NCI-H1105 treated with DMSO at 0.1 percent for 48 hours (cell line): ENCODE measurements at regions not wholly inside any gene's neighbourhood (a gene's known extent, or its start where the extent isn't known, plus 50 kb on each side); places are given as distances from the start of the nearest gene placed in this dataset.
"Not testable (repeated sequence)": the region's sequence is repeated elsewhere in the genome, so short reads cannot be mapped to it uniquely, and the experiment has no call there.

ENCODE experiments used
- DNase-seq: peaks from one replicate; lab custom pipeline; 2025; lab: John Stamatoyannopoulos, UW

- DNase-seq, result not testable (repeated sequence)
Observed at GRCh38 chr10:62928763-62929162, 112.6 kb upstream of the EGR2 start.

- DNase-seq, result no peak
Observed at GRCh38 chr10:62926407-62926806, 110.2 kb upstream of the EGR2 start.

GRCh38 chr10:62924344-62924748, 108.2 kb upstream of the EGR2 start:
- peak; percentile 21 for DNase-seq

- no peak for DNase-seq
Observed at GRCh38 chr10:62919776-62920175, 103.6 kb upstream of the EGR2 start.

GRCh38 chr10:62917475-62918238, 101.5 kb upstream of the EGR2 start:
- DNase-seq, result no peak

GRCh38 chr10:62916141-62916603, 100.0 kb upstream of the EGR2 start:
- no peak for DNase-seq

GRCh38 chr10:62915158-62915557, 99.0 kb upstream of the EGR2 start:
- no peak for DNase-seq

GRCh38 chr10:62912086-62912485, 95.9 kb upstream of the EGR2 start:
- no peak for DNase-seq

- no peak for DNase-seq
Observed at GRCh38 chr10:62911210-62911963, 95.2 kb upstream of the EGR2 start.

GRCh38 chr10:62907470-62908212, 91.5 kb upstream of the EGR2 start:
- DNase-seq, result no peak

- no peak for DNase-seq
Observed at GRCh38 chr10:62904281-62904875, 88.2 kb upstream of the EGR2 start.

GRCh38 chr10:62903828-62904227, 87.7 kb upstream of the EGR2 start:
- no peak for DNase-seq

- DNase-seq, result no peak
Observed at GRCh38 chr10:62900829-62901571, 84.8 kb upstream of the EGR2 start.

- no peak for DNase-seq
Observed at GRCh38 chr10:62899311-62899710, 83.1 kb upstream of the EGR2 start.

- DNase-seq, result no peak
Observed at GRCh38 chr10:62895063-62895462, 78.9 kb upstream of the EGR2 start.

- DNase-seq, result no peak
Observed at GRCh38 chr10:62894156-62894555, 78.0 kb upstream of the EGR2 start.

GRCh38 chr10:62893036-62893435, 76.9 kb upstream of the EGR2 start:
- no peak for DNase-seq

- DNase-seq, result no peak
Observed at GRCh38 chr10:62890395-62890794, 74.2 kb upstream of the EGR2 start.

- DNase-seq, result no peak
Observed at GRCh38 chr10:62887642-62888041, 71.5 kb upstream of the EGR2 start.

GRCh38 chr10:62885684-62886461, 69.7 kb upstream of the EGR2 start:
- DNase-seq, result no peak

- no peak for DNase-seq
Observed at GRCh38 chr10:62880162-62880561, 64.0 kb upstream of the EGR2 start.
